ENCODE measurements at regions not wholly inside any gene's neighbourhood (a gene's known extent, or its start where the extent isn't known, plus 50 kb on each side); places are given as distances from the start of the nearest gene placed in this dataset.
"Not testable (repeated sequence)": the region's sequence is repeated elsewhere in the genome, so short reads cannot be mapped to it uniquely, and the experiment has no call there.

- no peak for DNase-seq (ENCODE audit: low spot score)
Measured at GRCh38 chr7:29649028-29649716, 85.5 kb downstream of the PRR15 start.

- DNase-seq (ENCODE audit: low spot score), result no peak
Measured at GRCh38 chr7:29649876-29650275, 86.2 kb downstream of the PRR15 start.

- no peak for DNase-seq (ENCODE audit: low spot score)
Measured at GRCh38 chr7:29651477-29651876, 87.8 kb downstream of the PRR15 start.

- no peak for DNase-seq (ENCODE audit: low spot score)
Measured at GRCh38 chr7:29652556-29652955, 88.9 kb downstream of the PRR15 start.

- not testable (repeated sequence) for DNase-seq (ENCODE audit: low spot score)
Measured at GRCh38 chr7:29654340-29654739, 90.7 kb downstream of the PRR15 start.

- no peak for DNase-seq (ENCODE audit: low spot score)
Measured at GRCh38 chr7:29657288-29657687, 93.7 kb downstream of the PRR15 start.

- DNase-seq (ENCODE audit: low spot score), result no peak
Measured at GRCh38 chr7:29657856-29658255, 94.2 kb downstream of the PRR15 start.

GRCh38 chr7:29659213-29659612 is 95.6 kb downstream of the PRR15 start:
- DNase-seq (ENCODE audit: low spot score), result not testable (repeated sequence)

GRCh38 chr7:29662899-29663298 is 99.3 kb downstream of the PRR15 start:
- DNase-seq (ENCODE audit: low spot score), result not testable (repeated sequence)

- not testable (repeated sequence) for DNase-seq (ENCODE audit: low spot score)
Measured at GRCh38 chr7:29664999-29665398, 101.4 kb downstream of the PRR15 start.

GRCh38 chr7:29667096-29667669 is 103.5 kb downstream of the PRR15 start:
- DNase-seq (ENCODE audit: low spot score), result not testable (repeated sequence)

- DNase-seq (ENCODE audit: low spot score), result not testable (repeated sequence)
Measured at GRCh38 chr7:29671286-29671685, 107.7 kb downstream of the PRR15 start.

- not testable (repeated sequence) for DNase-seq (ENCODE audit: low spot score)
Measured at GRCh38 chr7:29673635-29674034, 110.0 kb downstream of the PRR15 start.

GRCh38 chr7:29674626-29675025 is 111.0 kb downstream of the PRR15 start:
- not testable (repeated sequence) for DNase-seq (ENCODE audit: low spot score)

- DNase-seq (ENCODE audit: low spot score), result not testable (repeated sequence)
Measured at GRCh38 chr7:29677254-29677653, 113.6 kb downstream of the PRR15 start.

- DNase-seq (ENCODE audit: low spot score), result not testable (repeated sequence)
Measured at GRCh38 chr7:29679963-29680362, 116.3 kb downstream of the PRR15 start.

- DNase-seq (ENCODE audit: low spot score), result not testable (repeated sequence)
Measured at GRCh38 chr7:29680601-29681000, 117.0 kb downstream of the PRR15 start.

- not testable (repeated sequence) for DNase-seq (ENCODE audit: low spot score)
Measured at GRCh38 chr7:29684151-29684786, 120.6 kb downstream of the PRR15 start.

GRCh38 chr7:29684787-29685650 is 121.3 kb upstream of the WIPF3 start:
- peak; percentile 78 for DNase-seq (ENCODE audit: low spot score)

- not testable (repeated sequence) for DNase-seq (ENCODE audit: low spot score)
Measured at GRCh38 chr7:29685651-29686271, 120.5 kb upstream of the WIPF3 start.

- DNase-seq (ENCODE audit: low spot score), result not testable (repeated sequence)
Measured at GRCh38 chr7:29690510-29690909, 115.8 kb upstream of the WIPF3 start.

- DNase-seq (ENCODE audit: low spot score), result not testable (repeated sequence)
Measured at GRCh38 chr7:29696402-29696801, 109.9 kb upstream of the WIPF3 start.
